A549 (cell line): ENCODE measurements at regions not wholly inside any gene's neighbourhood (a gene's known extent, or its start where the extent isn't known, plus 50 kb on each side); places are given as distances from the start of the nearest gene placed in this dataset.

ENCODE experiments used
- ATAC-seq, 2 experiments: fragments of 200-7000 bp in 1 of 2; fragments of >200 bp in 1 of 2; cut with Nextera tagmentation in 1 of 2; cut with Tn5 transposase in 1 of 2; 3 replicates each; pipeline versions ENCODE4 v1.8.0 to v1.9.1; 2018 to 2020; ENCODE audit warnings: mild to moderate bottlenecking in 1 of 2, moderate library complexity in 1 of 2
- CTCF ChIA-PET: fragments of 300-600 bp; sonication (Branson Sonifier 250); formaldehyde crosslinking; extraction: SDS; loops from one replicate; lab custom pipeline; 2021; ENCODE audit warnings: antibody characterized with exemption, inconsistent platforms; lab: Yijun Ruan, JAX
- POLR2A ChIA-PET: fragments of 350-600 bp; formaldehyde crosslinking; extraction: SDS; loops from one replicate; lab custom pipeline; 2021; ENCODE audit warnings: antibody characterized with exemption, inconsistent platforms; lab: Yijun Ruan, JAX
- DNase-seq, 2 experiments: peaks; one replicate each; pipeline versions ENCODE4 v3.0.0 to v3.0.0-alpha.2; 2011 to 2016; ENCODE audit warnings: low read depth in 1 of 2, low spot score in 1 of 2
- FAIRE-seq: peaks from 2 replicates; lab custom pipeline; 2011; peaks lifted over from hg19 to GRCh38; lab: Jason Lieb, UNC
- H3K27ac ChIP-seq, 2 experiments: fragments of >200 bp; sonication (Bioruptor Twin); formaldehyde crosslinking; 3 replicates each; pipeline ENCODE4 v1.5.1; 2016 to 2017
- H3K4me1 ChIP-seq: fragments of >200 bp; sonication (Bioruptor Twin); formaldehyde crosslinking; 3 replicates; pipeline ENCODE4 v1.6.1; 2016
- H3K4me2 ChIP-seq: fragments of >200 bp; sonication (Bioruptor Twin); formaldehyde crosslinking; 3 replicates; pipeline ENCODE4 v1.6.1; 2016
- H3K4me3 ChIP-seq: fragments of >200 bp; sonication (Bioruptor Twin); formaldehyde crosslinking; 3 replicates; pipeline ENCODE4 v1.5.1; 2016
- H3K9me3 ChIP-seq: fragments of >200 bp; sonication (Bioruptor Twin); formaldehyde crosslinking; 3 replicates; pipeline ENCODE4 v1.6.1; 2016
- ATOH8 ChIP-seq: fragments of 250-450 bp; sonication (Bioruptor Pico); IDR thresholded peaks from 2 replicates; pipeline ENCODE4 v1.5.0; 2020; ENCODE audit warnings: low read depth, mild to moderate bottlenecking, moderate library complexity
- CBX8 ChIP-seq: fragments of 200-600 bp; sonication (generic); IDR thresholded peaks from 2 replicates; pipeline ENCODE4 v1.6.1; 2016
- CEBPB ChIP-seq, 2 experiments: fragments of >200 bp in 1 of 2; sonication (Bioruptor Twin) in 1 of 2; formaldehyde crosslinking in 1 of 2; IDR thresholded peaks; 2 replicates each; pipeline ENCODE4 v1.6.1; 2012 to 2016
- CHD4 ChIP-seq: fragments of 200-600 bp; sonication (generic); IDR thresholded peaks from 2 replicates; pipeline ENCODE4 v1.6.1; 2016; ENCODE audit warnings: antibody characterized with exemption, mild to moderate bottlenecking, borderline replicate concordance
- E2F6 ChIP-seq: IDR thresholded peaks from 2 replicates; pipeline ENCODE4 v1.6.1; 2012; ENCODE audit warnings: low read depth, borderline replicate concordance
- EHMT2 ChIP-seq: fragments of 200-600 bp; sonication (generic); IDR thresholded peaks from 2 replicates; pipeline ENCODE4 v1.6.1; 2016; ENCODE audit warnings: antibody characterized with exemption, low read depth, mild to moderate bottlenecking, moderate library complexity
- ELK1 ChIP-seq: fragments of 150-350 bp; IDR thresholded peaks from 2 replicates; pipeline ENCODE4 v1.6.1; 2014; ENCODE audit warnings: low read depth, mild to moderate bottlenecking, low read length
- FOSB ChIP-seq: fragments of 250-450 bp; sonication (Bioruptor Pico); IDR thresholded peaks from 2 replicates; pipeline ENCODE4 v1.5.0; 2020; ENCODE audit warnings: mild to moderate bottlenecking, moderate library complexity
- HOXA7 ChIP-seq: fragments of 250-450 bp; sonication (Bioruptor Pico); IDR thresholded peaks from 2 replicates; pipeline ENCODE4 v1.5.0; 2020; ENCODE audit warnings: mild to moderate bottlenecking, moderate library complexity
- JUN ChIP-seq, 2 experiments: fragments of >200 bp; sonication (Bioruptor Twin); formaldehyde crosslinking; IDR thresholded peaks; 2 replicates in 1 of 2; 3 replicates in 1 of 2; pipeline ENCODE4 v1.6.1; 2016 to 2017
- KDM1A ChIP-seq: fragments of 200-600 bp; sonication (generic); IDR thresholded peaks from 2 replicates; pipeline ENCODE4 v1.6.1; 2016; ENCODE audit warnings: low read depth, mild to moderate bottlenecking
- KDM5A ChIP-seq: fragments of 200-600 bp; sonication (generic); IDR thresholded peaks from 2 replicates; pipeline ENCODE4 v1.6.1; 2016; ENCODE audit warnings: antibody characterized with exemption, mild to moderate bottlenecking
- MAX ChIP-seq: IDR thresholded peaks from 2 replicates; pipeline ENCODE4 v1.6.1; 2012
- MAZ ChIP-seq: fragments of 150-350 bp; IDR thresholded peaks from 2 replicates; pipeline ENCODE4 v1.6.1; 2014; ENCODE audit warnings: antibody characterized with exemption, low read depth, low read length, borderline replicate concordance
- NFE2L2 ChIP-seq: fragments of 150-350 bp; conservative IDR thresholded peaks from 2 replicates; pipeline ENCODE4 v1.6.1; 2014; ENCODE audit warnings: low read length
- NPAS2 ChIP-seq: fragments of 250-450 bp; sonication (Bioruptor Pico); IDR thresholded peaks from 2 replicates; pipeline ENCODE4 v1.8.0; 2022; ENCODE audit warnings: mild to moderate bottlenecking, moderate library complexity, borderline replicate concordance
- NR3C1 ChIP-seq: fragments of >200 bp; sonication (Bioruptor Twin); formaldehyde crosslinking; IDR thresholded peaks from 3 replicates; pipeline ENCODE4 v1.6.1; 2017
- RFX5 ChIP-seq: fragments of 450-650 bp; IDR thresholded peaks from 2 replicates; pipeline ENCODE4 v1.7.1; 2014; ENCODE audit warnings: antibody characterized with exemption, mild to moderate bottlenecking, moderate library complexity
- SMC3 ChIP-seq: fragments of >200 bp; sonication (Bioruptor Twin); formaldehyde crosslinking; IDR thresholded peaks from 3 replicates; pipeline ENCODE4 v1.6.1; 2018; ENCODE audit warnings: inconsistent platforms
- WGBS: methylation state at CpG from one replicate; pipeline ENCODE4 v1.1.6; 2017; ENCODE audit errors: missing lambda C conversion rate; 5-methylcytosine and 5-hydroxymethylcytosine counted together

GRCh38 chr5:173770637-173771036 lies 117.5 kb upstream of the CPEB4 start:
- TF ChIP-seq EHMT2 = no peak
- TF ChIP-seq CBX8 = no peak
- TF ChIP-seq FOSB (CRISPR knock-in tag) = no peak
- no peak for TF ChIP-seq SMC3
- TF ChIP-seq E2F6 = no peak
- TF ChIP-seq JUN (IDR thresholded peaks at IDR 0.05) = no peak
- no peak for TF ChIP-seq NFE2L2
- TF ChIP-seq KDM5A = no peak
- no peak for TF ChIP-seq RFX5
- no peak for TF ChIP-seq ELK1
- no peak for TF ChIP-seq CHD4
- TF ChIP-seq ATOH8 (CRISPR knock-in tag) = no peak
- H3K27ac ChIP-seq = peak overlapping the region; percentile 60 to 79; a peak in 4 of 6 replicates
- H3K4me2 ChIP-seq = no peak overlapping the region
- WGBS = 98% methylated on average over 2 of the region's 2 CpGs
- FAIRE-seq (no peak), DNase-seq (no peak), ATAC-seq (no peak)
- ChIA-PET POLR2A (no interaction called here), CTCF (interaction anchor here (1.5 kb wide), 1 partner anchor 10 kb away, joined by 3 read pairs; no protein-coding TSS in a partner anchor)
- H3K4me1 ChIP-seq = peaks cover 35% of the 10 kb centered on the region
- no peaks in the 10 kb centered on the region for H3K9me3 ChIP-seq
- no peak overlapping the region for H3K4me3 ChIP-seq

GRCh38 chr5:173771121-173771724 lies 116.9 kb upstream of the CPEB4 start:
- WGBS = 90% methylated on average over 24 of the region's 24 CpGs
- TF ChIP-seq MAX = no peak
- TF ChIP-seq CEBPB (IDR thresholded peaks at IDR 0.05) = no peak
- no peak for TF ChIP-seq NR3C1
- TF ChIP-seq JUN (IDR thresholded peaks at IDR 0.05) = no peak
- TF ChIP-seq ELK1 = no peak
- TF ChIP-seq KDM1A = no peak
- no peak for TF ChIP-seq HOXA7 (CRISPR knock-in tag)
- no peak for TF ChIP-seq NPAS2 (CRISPR knock-in tag)
- TF ChIP-seq MAZ = no peak
- TF ChIP-seq, all 56 proteins: peak for 0
- no peak for FAIRE-seq
- Histone ChIP-seq H3K4me2 (no peak overlapping the region), H3K4me3 (no peak overlapping the region), H3K27ac (peak overlapping the region; percentile 60 to 79), H3K4me1 (peaks cover 30% of the 10 kb centered on the region), H3K9me3 (no peaks in the 10 kb centered on the region)
- ATAC-seq = no peak
- POLR2A ChIA-PET = no interaction called here
- DNase-seq = no peak
- CTCF ChIA-PET = interaction anchor here (1.5 kb wide), 1 partner anchor 9 kb away, joined by 3 read pairs; no protein-coding TSS in a partner anchor
